Coronary artery (tissue), 2 donors: ENCODE measurements at regions not wholly inside any gene's neighbourhood (a gene's known extent, or its start where the extent isn't known, plus 50 kb on each side); places are given as distances from the start of the nearest gene placed in this dataset.

ENCODE experiments used
- DNase-seq: peaks from one replicate; pipeline ENCODE4 v3.0.0-alpha.2; 2017; ENCODE audit warnings: low spot score
- H3K27ac ChIP-seq, 2 donors: fragments of 200-600 bp; sonication (generic); one replicate each; pipeline ENCODE4 v1.5.1; 2016 to 2019
- H3K4me3 ChIP-seq: fragments of 200-600 bp; sonication (generic); 2 replicates; pipeline ENCODE4 v1.5.1; 2016; ENCODE audit warnings: mild to moderate bottlenecking, moderate library complexity
- TF ChIP-seq, protein P1 (sequence below): fragments of 200-600 bp; sonication (generic); IDR thresholded peaks from one replicate; pipeline ENCODE4 v1.5.1; 2019; ENCODE audit warnings: antibody characterized with exemption

DNA sequence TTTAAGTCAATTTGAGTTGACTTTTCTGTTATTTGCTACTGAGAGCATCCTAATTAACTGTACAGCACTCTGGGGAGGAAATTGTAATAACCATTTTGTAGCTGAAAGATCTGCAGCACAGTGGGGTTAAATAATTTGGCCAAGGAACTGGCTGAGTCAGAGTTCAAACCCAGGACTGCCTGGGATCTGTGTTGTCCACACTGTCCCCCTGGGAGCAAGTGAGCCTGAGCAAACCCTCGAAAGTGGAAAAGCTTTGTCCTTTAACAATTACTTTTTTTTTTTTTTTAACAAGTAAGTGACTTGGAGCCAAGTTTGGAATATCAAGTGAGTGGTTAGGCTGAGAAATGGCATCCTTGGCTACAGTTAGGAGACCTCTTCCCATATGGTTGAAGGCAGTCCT is 247.2 kb upstream of the CCDC196 start:
- DNase-seq: no peak
- TF ChIP-seq, protein P1, sequence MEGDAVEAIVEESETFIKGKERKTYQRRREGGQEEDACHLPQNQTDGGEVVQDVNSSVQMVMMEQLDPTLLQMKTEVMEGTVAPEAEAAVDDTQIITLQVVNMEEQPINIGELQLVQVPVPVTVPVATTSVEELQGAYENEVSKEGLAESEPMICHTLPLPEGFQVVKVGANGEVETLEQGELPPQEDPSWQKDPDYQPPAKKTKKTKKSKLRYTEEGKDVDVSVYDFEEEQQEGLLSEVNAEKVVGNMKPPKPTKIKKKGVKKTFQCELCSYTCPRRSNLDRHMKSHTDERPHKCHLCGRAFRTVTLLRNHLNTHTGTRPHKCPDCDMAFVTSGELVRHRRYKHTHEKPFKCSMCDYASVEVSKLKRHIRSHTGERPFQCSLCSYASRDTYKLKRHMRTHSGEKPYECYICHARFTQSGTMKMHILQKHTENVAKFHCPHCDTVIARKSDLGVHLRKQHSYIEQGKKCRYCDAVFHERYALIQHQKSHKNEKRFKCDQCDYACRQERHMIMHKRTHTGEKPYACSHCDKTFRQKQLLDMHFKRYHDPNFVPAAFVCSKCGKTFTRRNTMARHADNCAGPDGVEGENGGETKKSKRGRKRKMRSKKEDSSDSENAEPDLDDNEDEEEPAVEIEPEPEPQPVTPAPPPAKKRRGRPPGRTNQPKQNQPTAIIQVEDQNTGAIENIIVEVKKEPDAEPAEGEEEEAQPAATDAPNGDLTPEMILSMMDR: no peak
- Histone ChIP-seq H3K27ac (no peak overlapping the region), H3K4me3 (no peak overlapping the region)

- DNase-seq: no peak
- TF ChIP-seq, protein P1: no peak
- Histone ChIP-seq H3K27ac (no peak overlapping the region), H3K4me3 (no peak overlapping the region)
Observed at GRCh38 chr14:66239589-66239988, 246.6 kb upstream of the CCDC196 start.

GRCh38 chr14:66240105-66240504 is 246.1 kb upstream of the CCDC196 start:
- Histone ChIP-seq H3K27ac (no peak overlapping the region), H3K4me3 (no peak overlapping the region)
- TF ChIP-seq, protein P1: no peak
- no peak for DNase-seq

DNA sequence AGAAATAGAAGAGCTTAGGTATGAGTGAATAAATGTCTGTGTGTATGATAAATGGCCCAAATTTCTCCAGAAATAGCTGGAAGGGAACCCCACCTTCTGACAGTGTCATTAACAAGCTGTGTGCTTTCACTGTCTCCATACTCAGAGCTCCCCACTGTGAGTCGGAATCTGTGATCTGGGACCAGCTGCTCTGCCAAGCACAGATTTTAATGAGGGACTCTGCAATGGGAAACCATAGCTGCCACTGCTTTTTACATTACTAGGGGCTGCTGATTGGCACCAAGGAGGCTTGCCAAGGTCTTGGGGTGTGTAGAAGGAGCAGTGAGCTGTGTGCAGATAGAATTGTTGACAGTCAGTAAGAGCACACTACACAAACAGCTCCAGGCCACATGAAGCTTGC is 244.2 kb upstream of the CCDC196 start:
- DNase-seq: no peak
- Histone ChIP-seq H3K4me3 (no peak overlapping the region), H3K27ac (no peak overlapping the region)
- TF ChIP-seq, protein P1: no peak

GRCh38 chr14:66244834-66245233 is 241.3 kb upstream of the CCDC196 start:
- Histone ChIP-seq H3K27ac (no peak overlapping the region), H3K4me3 (no peak overlapping the region)
- no peak for DNase-seq
- TF ChIP-seq, protein P1: no peak

DNA sequence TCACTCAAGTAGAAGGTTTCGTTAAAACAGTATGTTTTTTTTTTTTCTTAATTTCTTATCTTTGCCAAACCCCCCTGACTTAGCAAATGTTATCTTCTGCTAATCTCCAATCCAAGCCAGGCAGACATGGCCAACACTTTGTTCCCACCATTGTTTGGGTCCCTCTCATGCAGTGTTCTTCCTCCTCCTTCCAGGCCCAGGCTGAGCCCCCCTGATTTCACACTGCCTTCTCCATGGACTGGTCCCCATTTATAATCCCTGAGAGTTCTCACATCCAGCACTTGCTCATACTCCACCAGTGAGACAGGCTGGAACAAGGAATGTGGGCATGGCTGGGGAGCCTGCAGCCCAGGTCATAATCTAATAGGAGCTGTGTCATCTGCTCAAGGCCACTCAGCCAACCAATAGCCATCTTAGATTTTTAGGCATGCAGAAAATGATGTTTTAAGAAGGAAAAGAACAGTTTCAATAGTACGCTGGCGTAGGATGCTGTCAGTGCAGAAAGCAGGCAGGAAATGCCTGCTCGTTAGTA is 238.4 kb upstream of the CCDC196 start:
- TF ChIP-seq, protein P1: no peak
- Histone ChIP-seq H3K27ac (no peak overlapping the region), H3K4me3 (no peak overlapping the region)
- DNase-seq: no peak

DNA sequence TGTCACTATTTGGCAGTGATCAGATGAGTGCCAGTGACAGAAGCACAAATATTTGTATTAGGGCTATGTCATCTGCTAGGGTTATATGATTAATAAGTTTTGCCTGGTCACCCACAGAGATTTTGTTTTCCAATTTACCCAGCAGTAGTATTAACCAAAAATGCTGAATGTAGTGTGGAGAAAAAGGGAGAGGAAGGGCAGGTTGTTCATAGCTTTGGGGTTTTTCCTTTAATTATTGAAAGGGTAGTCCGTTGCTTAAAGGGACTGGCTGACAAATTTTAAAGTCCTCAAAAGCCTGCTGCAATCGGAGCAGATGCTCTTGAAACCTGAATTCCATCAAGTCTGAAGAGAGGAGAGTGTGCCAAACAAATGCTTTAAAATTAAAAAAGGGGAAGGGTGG is 237.9 kb upstream of the CCDC196 start:
- H3K4me3 ChIP-seq: no peak overlapping the region
- DNase-seq: no peak
- no peak overlapping the region for H3K27ac ChIP-seq
- TF ChIP-seq, protein P1: no peak
